ENCODE measurements at regions not wholly inside any gene's neighbourhood (a gene's known extent, or its start where the extent isn't known, plus 50 kb on each side); places are given as distances from the start of the nearest gene placed in this dataset.

DNA sequence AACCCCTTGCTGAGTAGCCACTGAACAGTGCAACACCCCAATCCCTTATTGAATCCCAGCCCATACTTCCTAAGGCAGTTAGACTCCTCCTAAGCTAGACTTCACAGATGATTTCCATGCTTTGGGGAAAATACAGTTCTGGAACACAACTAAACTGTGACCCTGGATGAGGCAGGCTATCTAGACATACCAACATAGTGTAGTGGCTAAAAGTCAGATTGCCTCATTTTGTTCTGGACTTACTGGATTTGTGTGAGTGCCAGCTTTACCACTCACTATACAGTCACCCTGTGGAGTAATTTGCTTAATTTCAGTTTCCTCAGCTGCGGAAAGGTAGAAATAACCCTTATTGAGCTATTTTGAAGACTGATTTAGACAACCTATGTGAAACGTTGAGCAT lies 203.1 kb downstream of the ASCL1 start (continued):
- TF ChIP-seq, protein P1, sequence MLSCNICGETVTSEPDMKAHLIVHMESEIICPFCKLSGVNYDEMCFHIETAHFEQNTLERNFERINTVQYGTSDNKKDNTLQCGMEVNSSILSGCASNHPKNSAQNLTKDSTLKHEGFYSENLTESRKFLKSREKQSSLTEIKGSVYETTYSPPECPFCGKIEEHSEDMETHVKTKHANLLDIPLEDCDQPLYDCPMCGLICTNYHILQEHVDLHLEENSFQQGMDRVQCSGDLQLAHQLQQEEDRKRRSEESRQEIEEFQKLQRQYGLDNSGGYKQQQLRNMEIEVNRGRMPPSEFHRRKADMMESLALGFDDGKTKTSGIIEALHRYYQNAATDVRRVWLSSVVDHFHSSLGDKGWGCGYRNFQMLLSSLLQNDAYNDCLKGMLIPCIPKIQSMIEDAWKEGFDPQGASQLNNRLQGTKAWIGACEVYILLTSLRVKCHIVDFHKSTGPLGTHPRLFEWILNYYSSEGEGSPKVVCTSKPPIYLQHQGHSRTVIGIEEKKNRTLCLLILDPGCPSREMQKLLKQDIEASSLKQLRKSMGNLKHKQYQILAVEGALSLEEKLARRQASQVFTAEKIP (CRISPR knock-in tag; IDR thresholded peaks at IDR 0.05; ENCODE audit: borderline replicate concordance), result no peak

DNA sequence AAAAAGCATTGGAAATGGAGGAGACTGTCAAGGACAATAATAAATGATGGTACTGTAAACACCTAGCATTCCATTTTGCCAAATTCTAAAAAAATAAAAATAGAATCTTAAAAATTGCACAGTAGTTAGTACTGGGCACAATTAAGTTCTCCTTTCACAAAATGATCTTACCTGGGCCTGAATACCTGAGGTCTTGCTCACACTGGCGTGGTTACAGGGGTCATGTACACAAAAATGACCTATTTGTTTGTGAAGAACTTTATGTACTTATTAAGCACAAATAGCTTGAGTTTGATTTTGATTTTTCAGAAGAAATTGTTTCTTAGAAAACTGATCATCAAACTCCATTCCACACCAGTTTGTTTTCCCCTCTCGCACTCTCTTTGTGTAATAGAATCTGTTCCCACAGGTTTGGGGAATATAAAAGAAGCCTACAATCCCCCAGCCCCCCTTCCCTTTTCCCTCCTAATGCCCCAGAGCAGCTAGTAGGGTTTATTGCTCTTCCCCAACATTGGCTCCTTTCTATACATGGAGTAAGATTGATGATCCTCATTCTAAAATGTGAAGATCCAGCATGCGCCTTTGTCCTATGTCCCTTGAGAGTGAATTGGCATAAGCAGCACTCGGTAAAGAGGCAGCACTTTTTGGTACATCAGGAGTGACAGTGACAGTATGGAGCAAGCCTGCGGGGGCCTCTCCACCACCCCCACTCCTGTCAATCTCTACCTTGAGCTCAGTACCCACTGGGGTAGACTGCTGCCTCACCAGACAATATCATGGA lies 204.3 kb downstream of the ASCL1 start:
- Histone ChIP-seq H3K9me3 (ENCODE audit: low read length) (no peaks in the 10 kb centered on the region), H3K4me3 (replicated peaks in 1 of 3; ENCODE audit: insufficient read depth in 1 of 3, low read depth in 2 of 3, low read length in 3 of 3) (no peak overlapping the region), H3K36me3 (replicated peaks in 1 of 2; ENCODE audit: control insufficient read depth in 1 of 2, insufficient read depth in 2 of 2, low read length in 2 of 2) (no peaks in the 10 kb centered on the region), H3K4me1 (ENCODE audit: insufficient read depth, low read length) (no peaks in the 10 kb centered on the region), H2AFZ (ENCODE audit: low read length) (no peak overlapping the region), H3K79me2 (ENCODE audit: insufficient read depth, low read length) (no peaks in the 10 kb centered on the region), H3K27me3 (ENCODE audit: control insufficient read depth in 1 of 2, insufficient read depth in 2 of 2, low read length in 2 of 2) (no peaks in the 10 kb centered on the region; a peak in 1 of 5 replicates), H3K27ac (ENCODE audit: extremely low read length, insufficient read depth, low read length) (no peak overlapping the region), H3K4me2 (ENCODE audit: low read depth, low read length) (no peak overlapping the region), H4K20me1 (ENCODE audit: insufficient read depth, low read length) (no peaks in the 10 kb centered on the region), H3K9ac (ENCODE audit: insufficient read depth, low read depth, low read length) (no peak overlapping the region)
- POLR2A ChIA-PET, result no interaction called here
- CTCF ChIA-PET (ENCODE audit: low intra/inter-chr PET ratio, low total read pairs), result no interaction called here
- ATAC-seq, result no peak
- DNase-seq (ENCODE audit: low spot score), result no peak
- WGBS (ENCODE audit: low lambda C conversion rate), result 14% methylated on average over 5 of the region's 5 CpGs
- TF ChIP-seq TBX3 (IDR thresholded peaks at IDR 0.05; ENCODE audit: borderline replicate concordance), result no peak
- TF ChIP-seq ZSCAN20 (CRISPR knock-in tag; IDR thresholded peaks at IDR 0.05; ENCODE audit: borderline replicate concordance), result no peak
- TF ChIP-seq KAT8 (CRISPR knock-in tag; IDR thresholded peaks at IDR 0.05), result no peak
- TF ChIP-seq ZNF558 (CRISPR knock-in tag; IDR thresholded peaks at IDR 0.05; ENCODE audit: borderline replicate concordance), result no peak
- TF ChIP-seq ZNF598 (CRISPR knock-in tag; IDR thresholded peaks at IDR 0.05; ENCODE audit: borderline replicate concordance), result no peak
- no peak for TF ChIP-seq ZNF724P (CRISPR knock-in tag; IDR thresholded peaks at IDR 0.05; ENCODE audit: borderline replicate concordance)
- no peak for TF ChIP-seq PCBP1 (IDR thresholded peaks at IDR 0.05; ENCODE audit: borderline replicate concordance, low read depth, low read length)
- TF ChIP-seq DNMT1 (CRISPR knock-in tag; IDR thresholded peaks at IDR 0.05), result no peak
- TF ChIP-seq PCBP2 (optimal IDR thresholded peaks at IDR 0.05; ENCODE audit: low read depth, low read length, poor library complexity, severe bottlenecking), result no peak
- no peak for TF ChIP-seq GATAD1 (CRISPR knock-in tag; IDR thresholded peaks at IDR 0.05)
- no peak for TF ChIP-seq SRF (IDR thresholded peaks at IDR 0.05; ENCODE audit: low read depth, low read length)
- no peak for TF ChIP-seq ZSCAN12 (CRISPR knock-in tag; IDR thresholded peaks at IDR 0.05)
- no TSS peak for BruUV-seq (replicated peaks)
- intact Hi-C loops (cut with micrococcal nuclease; ENCODE audit: unreplicated experiment) (no loop called here), in situ Hi-C loops (cut with HindIII; ENCODE audit: extremely low pct_ligation_motif_present, low pct_unique_long_range_greater_than_20kb) (no loop called here)
- FAIRE-seq, result no peak
